HUES6 (cell line): ENCODE measurements at regions not wholly inside any gene's neighbourhood (a gene's known extent, or its start where the extent isn't known, plus 50 kb on each side); places are given as distances from the start of the nearest gene placed in this dataset.
"Not testable (repeated sequence)": the region's sequence is repeated elsewhere in the genome, so short reads cannot be mapped to it uniquely, and the experiment has no call there.

ENCODE experiments used
- H3K27ac ChIP-seq: 2 replicates; pipeline ENCODE4 v1.7.0; 2013; ENCODE audit warnings: low read depth, mild to moderate bottlenecking, low read length, inconsistent platforms
- H3K27me3 ChIP-seq: 2 replicates; pipeline ENCODE4 v1.6.1; 2013; ENCODE audit warnings: low read length; ENCODE audit not compliant: control insufficient read depth, insufficient read depth
- H3K36me3 ChIP-seq: 2 replicates; pipeline ENCODE4 v1.6.1; 2013; ENCODE audit warnings: low read length; ENCODE audit not compliant: control insufficient read depth, insufficient read depth
- H3K4me1 ChIP-seq: 2 replicates; pipeline ENCODE4 v1.6.1; 2013; ENCODE audit warnings: low read length; ENCODE audit not compliant: control insufficient read depth, insufficient read depth
- H3K4me3 ChIP-seq: 2 replicates; pipeline ENCODE4 v1.5.1; 2013; ENCODE audit warnings: low read depth, low read length
- H3K9ac ChIP-seq: one replicate; pipeline ENCODE4 v1.6.1; 2013; ENCODE audit warnings: mild to moderate bottlenecking, low read length
- H3K9me3 ChIP-seq: 2 replicates; pipeline ENCODE4 v1.6.1; 2013; ENCODE audit warnings: low read depth, low read length; ENCODE audit not compliant: control insufficient read depth, insufficient read depth

- H3K4me1 ChIP-seq: no peaks in the 10 kb centered on the region
- no peaks in the 10 kb centered on the region; the same call in 1 of the 2 replicates for H3K27me3 ChIP-seq
- H3K27ac ChIP-seq: no peak overlapping the region
- H3K36me3 ChIP-seq: no peaks in the 10 kb centered on the region
- no peak overlapping the region for H3K9ac ChIP-seq
- no peak overlapping the region for H3K4me3 ChIP-seq
- peaks cover 12% of the 10 kb centered on the region; the same call in 1 of the 2 replicates for H3K9me3 ChIP-seq
Observed at GRCh38 chr20:55937283-55937682, 68.0 kb downstream of the CBLN4 start.

- Histone ChIP-seq H3K9me3 (peaks cover 12% of the 10 kb centered on the region; the same call in 1 of the 2 replicates), H3K9ac (no peak overlapping the region)
Observed at GRCh38 chr20:55936209-55936595, 69.1 kb downstream of the CBLN4 start.

GRCh38 chr20:55935448-55936208, 69.7 kb downstream of the CBLN4 start:
- no peak overlapping the region for H3K4me3 ChIP-seq
- no peaks in the 10 kb centered on the region for H3K4me1 ChIP-seq
- H3K9me3 ChIP-seq: peaks cover 12% of the 10 kb centered on the region; the same call in 1 of the 2 replicates
- no peaks in the 10 kb centered on the region for H3K36me3 ChIP-seq
- no peak overlapping the region for H3K27ac ChIP-seq
- H3K27me3 ChIP-seq: no peaks in the 10 kb centered on the region; the same call in 1 of the 2 replicates
- H3K9ac ChIP-seq: no peak overlapping the region

More at GRCh38 chr20:55936209-55936595, 69.1 kb downstream of the CBLN4 start:
- Histone ChIP-seq H3K36me3 (no peaks in the 10 kb centered on the region), H3K27ac (no peak overlapping the region), H3K27me3 (no peaks in the 10 kb centered on the region; the same call in 1 of the 2 replicates), H3K4me1 (no peaks in the 10 kb centered on the region), H3K4me3 (no peak overlapping the region)

- Histone ChIP-seq H3K4me3 (no peak overlapping the region), H3K4me1 (no peaks in the 10 kb centered on the region), H3K9ac (no peak overlapping the region), H3K27me3 (no peaks in the 10 kb centered on the region; the same call in 1 of the 2 replicates), H3K36me3 (no peaks in the 10 kb centered on the region), H3K27ac (no peak overlapping the region), H3K9me3 (peaks cover 12% of the 10 kb centered on the region; the same call in 1 of the 2 replicates)
Observed at GRCh38 chr20:55934146-55934545, 71.2 kb downstream of the CBLN4 start.

GRCh38 chr20:55930876-55931275, 74.4 kb downstream of the CBLN4 start:
- H3K9me3 ChIP-seq, H3K36me3 ChIP-seq, H3K4me3 ChIP-seq, H3K9ac ChIP-seq, H3K27me3 ChIP-seq, H3K27ac ChIP-seq, H3K4me1 ChIP-seq: not testable (repeated sequence)

- peaks cover 4% of the 10 kb centered on the region; the same call in 1 of the 2 replicates for H3K27me3 ChIP-seq
- H3K4me3 ChIP-seq: no peak overlapping the region
- no peak overlapping the region for H3K27ac ChIP-seq
- no peaks in the 10 kb centered on the region for H3K4me1 ChIP-seq
- no peaks in the 10 kb centered on the region for H3K36me3 ChIP-seq
- no peak overlapping the region for H3K9ac ChIP-seq
- H3K9me3 ChIP-seq: peaks cover 11% of the 10 kb centered on the region; the same call in 1 of the 2 replicates
Observed at GRCh38 chr20:55928266-55928665, 77.1 kb downstream of the CBLN4 start.

GRCh38 chr20:55919956-55920355, 85.4 kb downstream of the CBLN4 start:
- Histone ChIP-seq H3K27ac (no peak overlapping the region), H3K9me3 (peaks cover 26% of the 10 kb centered on the region; the same call in 1 of the 2 replicates), H3K4me3 (no peak overlapping the region), H3K4me1 (no peaks in the 10 kb centered on the region), H3K36me3 (no peaks in the 10 kb centered on the region), H3K9ac (no peak overlapping the region), H3K27me3 (no peaks in the 10 kb centered on the region)

GRCh38 chr20:55919319-55919718, 86.0 kb downstream of the CBLN4 start:
- H3K9me3 ChIP-seq: peaks cover 28% of the 10 kb centered on the region; the same call in 1 of the 2 replicates
- no peak overlapping the region for H3K4me3 ChIP-seq
- H3K36me3 ChIP-seq: no peaks in the 10 kb centered on the region
- H3K4me1 ChIP-seq: no peaks in the 10 kb centered on the region
- H3K27ac ChIP-seq: no peak overlapping the region
- H3K9ac ChIP-seq: no peak overlapping the region
- no peaks in the 10 kb centered on the region for H3K27me3 ChIP-seq

GRCh38 chr20:55918471-55918870, 86.8 kb downstream of the CBLN4 start:
- peaks cover 31% of the 10 kb centered on the region; the same call in 1 of the 2 replicates for H3K9me3 ChIP-seq
- no peaks in the 10 kb centered on the region for H3K27me3 ChIP-seq

GRCh38 chr20:55893031-55893430, 112.3 kb downstream of the CBLN4 start:
- no peaks in the 10 kb centered on the region; the same call in 1 of the 2 replicates for H3K27me3 ChIP-seq
- peaks cover 14% of the 10 kb centered on the region; the same call in 1 of the 2 replicates for H3K9me3 ChIP-seq
- H3K4me3 ChIP-seq: no peak overlapping the region
- no peaks in the 10 kb centered on the region for H3K36me3 ChIP-seq
- no peaks in the 10 kb centered on the region for H3K4me1 ChIP-seq
- no peak overlapping the region for H3K27ac ChIP-seq
- no peak overlapping the region for H3K9ac ChIP-seq

More at GRCh38 chr20:55918471-55918870, 86.8 kb downstream of the CBLN4 start:
- Histone ChIP-seq H3K27ac (no peak overlapping the region), H3K9ac (no peak overlapping the region), H3K36me3 (no peaks in the 10 kb centered on the region), H3K4me1 (no peaks in the 10 kb centered on the region), H3K4me3 (no peak overlapping the region)

GRCh38 chr20:55888685-55889084, 116.6 kb downstream of the CBLN4 start:
- H3K4me1 ChIP-seq: no peaks in the 10 kb centered on the region
- H3K9me3 ChIP-seq: peaks cover 9% of the 10 kb centered on the region; the same call in 1 of the 2 replicates
- no peaks in the 10 kb centered on the region; the same call in 1 of the 2 replicates for H3K27me3 ChIP-seq
- no peaks in the 10 kb centered on the region for H3K36me3 ChIP-seq
- H3K9ac ChIP-seq: no peak overlapping the region
- H3K4me3 ChIP-seq: no peak overlapping the region
- no peak overlapping the region for H3K27ac ChIP-seq
